22Rv1 (cell line): ENCODE measurements at regions not wholly inside any gene's neighbourhood (a gene's known extent, or its start where the extent isn't known, plus 50 kb on each side); places are given as distances from the start of the nearest gene placed in this dataset.

Experiments used
- CTCF ChIP-seq: fragments of 450-650 bp; IDR thresholded peaks from 2 replicates; pipeline ENCODE4 v1.5.1; 2017; ENCODE audit warnings: mild to moderate bottlenecking
- ZFX ChIP-seq: fragments of 450-650 bp; IDR thresholded peaks from 2 replicates; pipeline ENCODE4 v1.6.1; 2017; ENCODE audit warnings: antibody characterized with exemption, borderline replicate concordance

GRCh38 chr11:69943066-69943465 is 123.8 kb upstream of the FGF3 start:
- TF ChIP-seq CTCF: peak; percentile 11; the same call in 1 of the 2 replicates
- no peak for TF ChIP-seq ZFX
